ENCODE measurements at regions not wholly inside any gene's neighbourhood (a gene's known extent, or its start where the extent isn't known, plus 50 kb on each side); places are given as distances from the start of the nearest gene placed in this dataset.

- no peak for TF ChIP-seq CTCF (IDR thresholded peaks at IDR 0.05; ENCODE audit: extremely low read depth, missing control alignments)
- DNase-seq (ENCODE audit: low spot score), result no peak
These were observed 216.5 kb upstream of the SSTR4 start for GRCh38 chr20:22818636-22819035.

- TF ChIP-seq CTCF (IDR thresholded peaks at IDR 0.05; ENCODE audit: extremely low read depth, missing control alignments), result no peak
These were observed 216.0 kb upstream of the SSTR4 start for GRCh38 chr20:22819112-22819511.

DNA sequence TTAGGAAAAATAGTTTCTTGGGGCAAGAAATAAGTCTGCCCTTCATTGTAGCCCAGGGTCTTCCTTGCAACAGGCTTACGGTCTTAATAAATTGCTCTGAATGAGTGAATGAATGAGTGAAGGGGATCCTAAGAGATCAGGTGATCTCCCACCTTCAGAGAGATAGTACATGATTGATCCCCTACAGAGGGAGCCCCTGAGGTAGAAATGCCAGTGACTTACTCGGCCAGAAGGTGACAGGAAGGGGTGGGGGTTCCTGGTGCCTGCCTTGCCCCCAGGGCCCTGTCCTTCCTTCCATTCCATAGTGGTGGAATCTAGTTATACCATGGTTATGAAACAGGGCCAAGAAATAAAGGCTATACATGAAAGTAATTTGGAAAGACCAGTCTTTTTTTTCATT lies 215.3 kb upstream of the SSTR4 start:
- no peak for DNase-seq (ENCODE audit: low spot score)
- no peak for TF ChIP-seq CTCF (IDR thresholded peaks at IDR 0.05; ENCODE audit: extremely low read depth, missing control alignments)

More at GRCh38 chr20:22819112-22819511, 216.0 kb upstream of the SSTR4 start:
- DNase-seq (ENCODE audit: low spot score), result no peak

- no peak for DNase-seq (ENCODE audit: low spot score)
- TF ChIP-seq CTCF (IDR thresholded peaks at IDR 0.05; ENCODE audit: extremely low read depth, missing control alignments), result no peak
These were observed 213.9 kb upstream of the SSTR4 start for GRCh38 chr20:22821081-22821727.

DNA sequence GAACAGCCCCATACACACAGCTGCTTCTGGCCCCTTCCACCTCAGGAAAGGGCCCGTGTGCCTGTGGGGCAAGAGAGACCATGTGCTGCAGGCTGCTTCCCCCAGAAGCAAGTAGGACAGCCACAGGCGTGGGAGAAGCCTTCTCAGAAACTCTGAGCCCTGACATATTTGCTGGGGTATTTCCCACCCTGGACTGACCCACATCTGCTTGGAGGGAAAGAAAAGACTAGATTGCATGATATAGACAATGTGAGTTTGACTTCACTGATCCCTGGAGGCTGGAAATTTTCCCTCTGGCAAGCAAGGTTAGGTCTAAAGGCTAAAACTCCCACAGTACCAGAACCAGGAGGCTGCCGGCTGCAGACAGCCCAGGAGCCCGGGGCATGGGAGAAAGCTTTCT lies 213.3 kb upstream of the SSTR4 start:
- no peak for DNase-seq (ENCODE audit: low spot score)
- TF ChIP-seq CTCF (IDR thresholded peaks at IDR 0.05; ENCODE audit: extremely low read depth, missing control alignments), result no peak

- no peak for DNase-seq (ENCODE audit: low spot score)
- TF ChIP-seq CTCF (IDR thresholded peaks at IDR 0.05; ENCODE audit: extremely low read depth, missing control alignments), result no peak
These were observed 212.0 kb upstream of the SSTR4 start for GRCh38 chr20:22823119-22823518.

GRCh38 chr20:22824077-22824476 lies 211.0 kb upstream of the SSTR4 start:
- no peak for TF ChIP-seq CTCF (IDR thresholded peaks at IDR 0.05; ENCODE audit: extremely low read depth, missing control alignments)
- DNase-seq (ENCODE audit: low spot score), result no peak

All from GM20000 (cell line).